ENCODE measurements at regions not wholly inside any gene's neighbourhood (a gene's known extent, or its start where the extent isn't known, plus 50 kb on each side); places are given as distances from the start of the nearest gene placed in this dataset.

GRCh38 chr10:128710798-128711183, 584.6 kb upstream of the MKI67 start:
- H3K9me3 ChIP-seq = no peaks in the 10 kb centered on the region
- no peak overlapping the region for H3K27ac ChIP-seq
- no peaks in the 10 kb centered on the region for H3K27me3 ChIP-seq
- TF ChIP-seq POLR2A (IDR thresholded peaks at IDR 0.05) = no peak
- TF ChIP-seq CTCF (IDR thresholded peaks at IDR 0.05) = no peak
- no peaks in the 10 kb centered on the region for H3K4me1 ChIP-seq
- no peak for DNase-seq
- no peaks in the 10 kb centered on the region for H3K36me3 ChIP-seq
- intact Hi-C loops (cut with DNase I; ENCODE audit: low total_unique reads) = no loop called here
- no peak overlapping the region for H3K4me3 ChIP-seq

- Histone ChIP-seq H3K36me3 (no peaks in the 10 kb centered on the region), H3K27ac (no peak overlapping the region), H3K4me3 (no peak overlapping the region), H3K27me3 (no peaks in the 10 kb centered on the region), H3K4me1 (no peaks in the 10 kb centered on the region), H3K9me3 (no peaks in the 10 kb centered on the region)
- DNase-seq = no peak
- intact Hi-C loops (cut with DNase I; ENCODE audit: low total_unique reads) = no loop called here
- TF ChIP-seq CTCF (IDR thresholded peaks at IDR 0.05) = no peak
- no peak for TF ChIP-seq POLR2A (IDR thresholded peaks at IDR 0.05)
These were observed 585.6 kb upstream of the MKI67 start for GRCh38 chr10:128711806-128712205.

GRCh38 chr10:128712661-128713400, 586.6 kb upstream of the MKI67 start:
- Histone ChIP-seq H3K9me3 (no peaks in the 10 kb centered on the region), H3K4me1 (no peaks in the 10 kb centered on the region), H3K27ac (no peak overlapping the region), H3K27me3 (no peaks in the 10 kb centered on the region), H3K36me3 (no peaks in the 10 kb centered on the region), H3K4me3 (no peak overlapping the region)
- TF ChIP-seq CTCF (IDR thresholded peaks at IDR 0.05) (no peak), POLR2A (IDR thresholded peaks at IDR 0.05) (no peak)
- intact Hi-C loops (cut with DNase I; ENCODE audit: low total_unique reads) = no loop called here
- no peak for DNase-seq

- intact Hi-C loops (cut with DNase I; ENCODE audit: low total_unique reads) = no loop called here
- TF ChIP-seq POLR2A (IDR thresholded peaks at IDR 0.05) (no peak), CTCF (IDR thresholded peaks at IDR 0.05) (no peak)
- H3K36me3 ChIP-seq = no peaks in the 10 kb centered on the region
- H3K4me3 ChIP-seq = no peak overlapping the region
- H3K9me3 ChIP-seq = no peaks in the 10 kb centered on the region
- H3K4me1 ChIP-seq = no peaks in the 10 kb centered on the region
- no peak for DNase-seq
- H3K27me3 ChIP-seq = no peaks in the 10 kb centered on the region
- H3K27ac ChIP-seq = no peak overlapping the region
These were observed 587.2 kb upstream of the MKI67 start for GRCh38 chr10:128713471-128713870.

GRCh38 chr10:128713874-128714570, 587.8 kb upstream of the MKI67 start:
- intact Hi-C loops (cut with DNase I; ENCODE audit: low total_unique reads) = no loop called here
- no peaks in the 10 kb centered on the region for H3K27me3 ChIP-seq
- H3K4me1 ChIP-seq = no peaks in the 10 kb centered on the region
- DNase-seq = no peak
- no peak overlapping the region for H3K27ac ChIP-seq
- TF ChIP-seq CTCF (IDR thresholded peaks at IDR 0.05) = no peak
- no peak for TF ChIP-seq POLR2A (IDR thresholded peaks at IDR 0.05)
- H3K9me3 ChIP-seq = no peaks in the 10 kb centered on the region
- H3K4me3 ChIP-seq = no peak overlapping the region
- H3K36me3 ChIP-seq = no peaks in the 10 kb centered on the region

Measured in uterus (tissue), 3 donors.